KMS-11 (cell line): ENCODE measurements at regions not wholly inside any gene's neighbourhood (a gene's known extent, or its start where the extent isn't known, plus 50 kb on each side); places are given as distances from the start of the nearest gene placed in this dataset.

ENCODE experiments used
- H2AFZ ChIP-seq: fragments of 200-600 bp; sonication (generic); 2 replicates; pipeline ENCODE4 v1.6.1; 2016; ENCODE audit warnings: antibody characterized with exemption, mixed run types, low read depth
- H3K27ac ChIP-seq: fragments of 200-600 bp; sonication (generic); 2 replicates; pipeline ENCODE4 v1.6.1; 2016; ENCODE audit warnings: mild to moderate bottlenecking, mixed run types
- H3K27me3 ChIP-seq: fragments of 200-600 bp; sonication (generic); 2 replicates; pipeline ENCODE4 v1.6.1; 2017; ENCODE audit warnings: mild to moderate bottlenecking, low read depth, mixed run types, moderate library complexity; ENCODE audit not compliant: insufficient read depth
- H3K36me3 ChIP-seq: fragments of 200-600 bp; sonication (generic); 2 replicates; pipeline ENCODE4 v1.6.1; 2017; ENCODE audit warnings: mild to moderate bottlenecking, mixed run types; ENCODE audit not compliant: insufficient read depth
- H3K4me1 ChIP-seq: fragments of 200-600 bp; sonication (generic); 2 replicates; pipeline ENCODE4 v1.6.1; 2016; ENCODE audit warnings: mild to moderate bottlenecking, low read depth, mixed run types; ENCODE audit not compliant: poor library complexity, severe bottlenecking
- H3K4me2 ChIP-seq: fragments of 200-600 bp; sonication (generic); 2 replicates; pipeline ENCODE4 v1.7.0; 2016; ENCODE audit warnings: mild to moderate bottlenecking, mixed run types
- H3K4me3 ChIP-seq: fragments of 200-600 bp; sonication (generic); IDR thresholded peaks from 2 replicates; pipeline ENCODE4 v1.6.1; 2017; ENCODE audit warnings: low read depth, low read length, mixed read lengths; ENCODE audit not compliant: insufficient read depth
- H3K79me2 ChIP-seq: fragments of 200-600 bp; sonication (generic); 2 replicates; pipeline ENCODE4 v1.6.1; 2016; ENCODE audit warnings: low read depth, mixed run types; ENCODE audit not compliant: insufficient read depth
- H3K9ac ChIP-seq: fragments of 200-600 bp; sonication (generic); 2 replicates; pipeline ENCODE4 v1.6.1; 2016; ENCODE audit warnings: mild to moderate bottlenecking, mixed run types
- H4K20me1 ChIP-seq: fragments of 200-600 bp; sonication (generic); 2 replicates; pipeline ENCODE4 v1.6.1; 2016; ENCODE audit warnings: mild to moderate bottlenecking, mixed run types; ENCODE audit not compliant: insufficient read depth
- TF ChIP-seq, protein P1 (sequence below): fragments of 200-600 bp; sonication (generic); conservative IDR thresholded peaks from 2 replicates; pipeline ENCODE4 v1.6.1; 2017; ENCODE audit warnings: low read depth, mild to moderate bottlenecking, antibody characterized with exemption, low read length, moderate library complexity, mixed read lengths

DNA sequence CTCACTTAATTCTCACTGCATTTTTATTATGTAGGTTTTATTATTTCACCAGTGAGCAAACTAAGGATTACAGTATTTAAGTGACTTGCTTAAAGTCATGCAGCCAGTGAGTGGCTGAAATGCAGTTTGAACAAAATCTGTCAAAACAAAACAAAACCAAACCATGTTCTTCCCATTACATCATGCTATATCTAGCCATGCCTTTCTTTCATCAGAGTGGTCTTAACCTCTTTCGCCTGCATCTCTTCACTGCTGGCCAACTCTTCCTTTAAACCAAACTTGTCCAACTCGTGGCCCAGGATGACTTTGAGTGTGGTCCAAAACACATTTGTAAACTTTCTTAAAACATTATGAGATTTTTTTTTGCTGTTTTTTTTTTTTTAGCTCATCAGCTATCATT, 223.2 kb downstream of the PCDH7 start:
- H3K79me2 ChIP-seq = no peaks in the 10 kb centered on the region
- TF ChIP-seq, protein P1, sequence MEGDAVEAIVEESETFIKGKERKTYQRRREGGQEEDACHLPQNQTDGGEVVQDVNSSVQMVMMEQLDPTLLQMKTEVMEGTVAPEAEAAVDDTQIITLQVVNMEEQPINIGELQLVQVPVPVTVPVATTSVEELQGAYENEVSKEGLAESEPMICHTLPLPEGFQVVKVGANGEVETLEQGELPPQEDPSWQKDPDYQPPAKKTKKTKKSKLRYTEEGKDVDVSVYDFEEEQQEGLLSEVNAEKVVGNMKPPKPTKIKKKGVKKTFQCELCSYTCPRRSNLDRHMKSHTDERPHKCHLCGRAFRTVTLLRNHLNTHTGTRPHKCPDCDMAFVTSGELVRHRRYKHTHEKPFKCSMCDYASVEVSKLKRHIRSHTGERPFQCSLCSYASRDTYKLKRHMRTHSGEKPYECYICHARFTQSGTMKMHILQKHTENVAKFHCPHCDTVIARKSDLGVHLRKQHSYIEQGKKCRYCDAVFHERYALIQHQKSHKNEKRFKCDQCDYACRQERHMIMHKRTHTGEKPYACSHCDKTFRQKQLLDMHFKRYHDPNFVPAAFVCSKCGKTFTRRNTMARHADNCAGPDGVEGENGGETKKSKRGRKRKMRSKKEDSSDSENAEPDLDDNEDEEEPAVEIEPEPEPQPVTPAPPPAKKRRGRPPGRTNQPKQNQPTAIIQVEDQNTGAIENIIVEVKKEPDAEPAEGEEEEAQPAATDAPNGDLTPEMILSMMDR = no peak
- no peak overlapping the region for H3K4me3 ChIP-seq
- no peak overlapping the region for H3K9ac ChIP-seq
- H2AFZ ChIP-seq = no peak overlapping the region
- H3K27ac ChIP-seq = no peak overlapping the region
- no peaks in the 10 kb centered on the region for H4K20me1 ChIP-seq
- no peaks in the 10 kb centered on the region for H3K4me1 ChIP-seq
- no peaks in the 10 kb centered on the region for H3K36me3 ChIP-seq
- H3K27me3 ChIP-seq = no peaks in the 10 kb centered on the region
- no peak overlapping the region for H3K4me2 ChIP-seq

DNA sequence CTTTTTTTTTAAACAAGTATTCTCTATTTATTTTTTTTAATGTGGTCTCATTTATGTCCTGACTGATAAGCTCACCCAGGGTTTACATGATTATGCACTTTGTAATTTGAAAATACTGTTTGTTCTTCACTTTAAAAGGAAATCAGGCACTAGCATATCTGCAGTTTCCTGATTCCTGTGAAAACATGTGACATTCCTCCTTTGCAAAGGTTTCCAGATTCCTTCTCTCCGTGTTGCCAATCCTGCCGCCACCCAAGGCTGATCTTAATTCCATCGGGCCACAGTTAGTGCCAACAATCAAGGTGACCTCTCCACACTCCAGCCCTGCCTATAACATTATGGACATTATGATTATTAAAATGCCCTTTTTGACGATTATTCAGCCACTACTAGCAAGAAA, 225.4 kb downstream of the PCDH7 start:
- TF ChIP-seq, protein P1 = no peak
- no peak overlapping the region for H3K27ac ChIP-seq
- H3K9ac ChIP-seq = no peak overlapping the region

DNA sequence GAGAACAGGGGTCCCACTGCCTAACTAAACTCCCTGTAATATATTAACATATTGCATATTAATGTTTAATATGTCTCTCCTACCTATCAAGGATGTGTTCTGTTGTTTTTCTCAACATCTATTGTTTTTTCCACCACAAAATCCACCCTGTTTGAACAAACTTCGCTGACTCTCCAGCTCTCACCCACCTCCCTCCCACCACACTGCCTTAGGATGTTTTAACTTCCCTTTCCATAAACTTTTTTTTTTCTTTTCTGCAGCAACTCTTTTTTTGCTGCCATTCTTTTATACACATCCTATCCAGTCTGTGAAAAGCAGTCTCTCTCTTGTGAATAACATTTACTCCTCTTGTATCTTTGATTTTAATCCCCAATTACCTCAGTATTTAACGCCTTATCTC, 226.1 kb downstream of the PCDH7 start:
- H3K4me1 ChIP-seq = no peaks in the 10 kb centered on the region
- no peak overlapping the region for H3K27ac ChIP-seq
- H4K20me1 ChIP-seq = no peaks in the 10 kb centered on the region
- no peaks in the 10 kb centered on the region for H3K27me3 ChIP-seq
- no peaks in the 10 kb centered on the region for H3K79me2 ChIP-seq
- H3K4me3 ChIP-seq = no peak overlapping the region
- H3K9ac ChIP-seq = no peak overlapping the region
- no peak overlapping the region for H2AFZ ChIP-seq
- TF ChIP-seq, protein P1 = no peak
- H3K36me3 ChIP-seq = no peaks in the 10 kb centered on the region
- H3K4me2 ChIP-seq = no peak overlapping the region

More for the DNA sequence above, 225.4 kb downstream of the PCDH7 start:
- Histone ChIP-seq H2AFZ (no peak overlapping the region), H4K20me1 (no peaks in the 10 kb centered on the region), H3K79me2 (no peaks in the 10 kb centered on the region), H3K4me2 (no peak overlapping the region), H3K36me3 (no peaks in the 10 kb centered on the region), H3K4me1 (no peaks in the 10 kb centered on the region), H3K27me3 (no peaks in the 10 kb centered on the region), H3K4me3 (no peak overlapping the region)

GRCh38 chr4:30948653-30949052, 228.5 kb downstream of the PCDH7 start:
- no peaks in the 10 kb centered on the region for H3K27me3 ChIP-seq
- no peaks in the 10 kb centered on the region for H4K20me1 ChIP-seq
- H3K27ac ChIP-seq = no peak overlapping the region
- TF ChIP-seq, protein P1 = no peak
- no peaks in the 10 kb centered on the region for H3K36me3 ChIP-seq
- H2AFZ ChIP-seq = no peak overlapping the region
- H3K79me2 ChIP-seq = no peaks in the 10 kb centered on the region
- no peak overlapping the region for H3K4me3 ChIP-seq
- H3K4me1 ChIP-seq = no peaks in the 10 kb centered on the region
- H3K4me2 ChIP-seq = no peak overlapping the region
- no peak overlapping the region for H3K9ac ChIP-seq
